Tibial artery (tissue), 4 donors: ENCODE measurements at regions not wholly inside any gene's neighbourhood (a gene's known extent, or its start where the extent isn't known, plus 50 kb on each side); places are given as distances from the start of the nearest gene placed in this dataset.
"Not testable (repeated sequence)": the region's sequence is repeated elsewhere in the genome, so short reads cannot be mapped to it uniquely, and the experiment has no call there.

ENCODE experiments used
- DNase-seq, 2 donors: peaks; one replicate each; pipeline ENCODE4 v3.0.0-alpha.2; 2019
- H3K27ac ChIP-seq, 2 donors: fragments of 200-600 bp; sonication (generic) in 1 of 2; 1 replicate in 1 of 2; 2 replicates in 1 of 2; pipeline ENCODE4 v1.5.1; 2018 to 2019; ENCODE audit warnings: mild to moderate bottlenecking in 1 of 2
- H3K27me3 ChIP-seq, 2 donors: fragments of 200-600 bp; sonication (generic) in 1 of 2; one replicate each; pipeline versions ENCODE4 v1.5.1 to v1.6.0; 2016 to 2019
- H3K36me3 ChIP-seq, 3 donors: fragments of 200-600 bp; sonication (generic) in 2 of 3; one replicate each; pipeline ENCODE4 v1.5.1; 2016 to 2019; ENCODE audit warnings: mild to moderate bottlenecking in 2 of 3
- H3K4me1 ChIP-seq, 4 donors: fragments of 200-600 bp; sonication (generic) in 2 of 4; 1 replicate in 3 of 4; 2 replicates in 1 of 4; pipeline ENCODE4 v1.5.1; 2016 to 2019
- H3K4me3 ChIP-seq, 2 donors: fragments of 200-600 bp; sonication (generic) in 1 of 2; 1 replicate in 1 of 2; 2 replicates in 1 of 2; pipeline ENCODE4 v1.5.1; 2018 to 2019; ENCODE audit warnings: mild to moderate bottlenecking in 2 of 2
- H3K9me3 ChIP-seq, 3 donors: fragments of 200-600 bp; sonication (generic) in 1 of 3; one replicate each; pipeline ENCODE4 v1.5.1; 2016 to 2019
- CTCF ChIP-seq, 2 experiments: fragments of 200-600 bp in 1 of 2; fragments of 450-650 bp in 1 of 2; IDR thresholded peaks; one replicate each; pipeline ENCODE4 v1.5.1; 2017 to 2019; ENCODE audit warnings: antibody characterized with exemption in 2 of 2, mild to moderate bottlenecking in 1 of 2, moderate library complexity in 1 of 2
- intact Hi-C: fragments of 100-400 bp; cut with DNase I; formaldehyde crosslinking; loops from one replicate; pipeline ENCODE4 v1.15.0; 2023; ENCODE audit warnings: low total_unique reads

DNA sequence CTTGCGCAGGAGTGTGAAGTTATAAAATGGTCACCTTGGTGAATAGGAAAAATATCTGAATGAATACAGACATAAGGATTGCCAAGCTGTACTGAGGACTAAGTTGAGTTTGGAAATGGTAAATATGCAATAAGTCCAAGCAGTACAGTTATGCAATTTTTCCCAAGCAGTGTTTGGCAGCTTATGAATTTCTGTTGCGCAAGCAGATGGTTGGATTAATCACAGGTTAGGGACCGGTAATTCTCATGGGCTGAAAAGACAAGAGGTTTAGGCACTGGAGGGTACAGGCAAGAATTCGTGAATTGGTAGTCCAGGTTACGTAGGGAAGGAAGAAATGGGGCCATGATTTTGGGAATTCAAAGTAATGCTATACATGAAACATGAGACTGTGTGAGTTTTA lies 210.3 kb downstream of the RAP2B start:
- Histone ChIP-seq H3K27me3 (no peaks in the 10 kb centered on the region), H3K27ac (no peak overlapping the region), H3K9me3 (peaks cover 0 to 2% (median 0%) of the 10 kb centered on the region in 3 donors), H3K4me1 (no peaks in the 10 kb centered on the region), H3K36me3 (no peaks in the 10 kb centered on the region), H3K4me3 (no peak overlapping the region)
- TF ChIP-seq CTCF (IDR thresholded peaks at IDR 0.05): no peak
- intact Hi-C loops: no loop called here
- DNase-seq: peak in 1 of 2 donors; percentile 34

DNA sequence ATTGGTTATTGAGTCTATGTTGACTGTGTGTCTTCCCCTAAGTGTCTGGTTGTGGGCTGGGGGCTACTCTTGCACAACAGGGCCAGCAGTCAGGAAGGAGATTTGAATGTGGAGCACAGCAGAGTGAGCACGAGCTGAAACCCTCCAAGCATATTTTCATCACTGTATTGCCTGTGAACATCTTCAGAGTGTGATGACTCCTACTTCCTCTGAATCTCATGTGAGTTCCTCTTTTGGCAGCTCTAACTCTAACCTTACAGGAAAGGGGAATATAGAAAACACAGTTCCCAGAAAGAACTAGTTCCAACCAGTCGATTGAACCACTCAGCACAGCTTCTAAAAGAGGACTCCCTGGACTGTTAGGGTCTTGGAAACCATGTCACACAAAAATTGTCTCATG lies 211.6 kb downstream of the RAP2B start:
- Histone ChIP-seq H3K27ac (no peak overlapping the region), H3K9me3 (peaks cover 0 to 2% (median 0%) of the 10 kb centered on the region in 3 donors)
- no peak for DNase-seq

GRCh38 chr3:153378366-153378765 lies 216.3 kb downstream of the RAP2B start:
- H3K4me1 ChIP-seq, H3K27ac ChIP-seq, H3K4me3 ChIP-seq, DNase-seq, H3K27me3 ChIP-seq, intact Hi-C loops, H3K36me3 ChIP-seq, H3K9me3 ChIP-seq: not testable (repeated sequence)

More for the DNA sequence above, 211.6 kb downstream of the RAP2B start:
- no peak for TF ChIP-seq CTCF (IDR thresholded peaks at IDR 0.05)
- H3K4me3 ChIP-seq: no peak overlapping the region
- H3K4me1 ChIP-seq: no peaks in the 10 kb centered on the region
- H3K27me3 ChIP-seq: no peaks in the 10 kb centered on the region
- no peaks in the 10 kb centered on the region for H3K36me3 ChIP-seq
- intact Hi-C loops: no loop called here

GRCh38 chr3:153379516-153379915 lies 217.5 kb downstream of the RAP2B start:
- H3K9me3 ChIP-seq: no peaks in the 10 kb centered on the region
- H3K4me3 ChIP-seq: no peak overlapping the region
- TF ChIP-seq CTCF (IDR thresholded peaks at IDR 0.05): no peak
- H3K36me3 ChIP-seq: no peaks in the 10 kb centered on the region
- intact Hi-C loops: no loop called here
- H3K4me1 ChIP-seq: no peaks in the 10 kb centered on the region
- H3K27me3 ChIP-seq: no peaks in the 10 kb centered on the region
- no peak overlapping the region for H3K27ac ChIP-seq
- DNase-seq: no peak

DNA sequence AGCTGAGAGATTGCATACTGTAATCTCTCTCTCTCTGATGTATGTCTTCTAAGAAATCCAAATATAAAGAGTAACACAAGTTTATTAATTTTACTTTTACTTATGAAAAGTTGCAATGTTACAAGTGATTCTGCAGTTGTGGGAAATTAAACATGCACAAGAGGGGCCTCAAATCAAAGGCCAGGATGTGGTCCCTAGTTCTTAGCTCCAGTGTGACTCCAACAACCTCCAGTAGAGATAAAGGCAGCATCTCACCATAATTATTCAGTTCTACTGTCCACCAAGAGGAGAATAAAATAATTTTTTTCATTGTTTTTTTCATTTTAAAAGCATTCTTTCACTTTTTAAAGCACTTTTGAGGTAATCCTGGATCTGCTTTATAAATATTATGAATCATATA lies 223.3 kb downstream of the RAP2B start:
- Histone ChIP-seq H3K36me3 (no peaks in the 10 kb centered on the region), H3K9me3 (no peaks in the 10 kb centered on the region), H3K27me3 (no peaks in the 10 kb centered on the region), H3K27ac (no peak overlapping the region), H3K4me1 (no peaks in the 10 kb centered on the region), H3K4me3 (no peak overlapping the region)
- intact Hi-C loops: no loop called here
- TF ChIP-seq CTCF (IDR thresholded peaks at IDR 0.05): no peak
- DNase-seq: no peak

GRCh38 chr3:153392363-153392762 lies 230.3 kb downstream of the RAP2B start:
- H3K4me3 ChIP-seq: no peak overlapping the region
- H3K36me3 ChIP-seq: no peaks in the 10 kb centered on the region
- no peaks in the 10 kb centered on the region for H3K27me3 ChIP-seq
- intact Hi-C loops: no loop called here
- no peak overlapping the region for H3K27ac ChIP-seq
- H3K4me1 ChIP-seq: no peaks in the 10 kb centered on the region
- H3K9me3 ChIP-seq: peaks cover 0 to 9% (median 0%) of the 10 kb centered on the region in 3 donors
- no peak for DNase-seq
- TF ChIP-seq CTCF (IDR thresholded peaks at IDR 0.05): no peak
